Smooth muscle cell (in vitro differentiated cells): ENCODE measurements at regions not wholly inside any gene's neighbourhood (a gene's known extent, or its start where the extent isn't known, plus 50 kb on each side); places are given as distances from the start of the nearest gene placed in this dataset.

Experiments used
- DNase-seq: peaks from one replicate; lab custom pipeline; 2025; ENCODE audit not compliant: unreplicated experiment; lab: John Stamatoyannopoulos, UW
- H2AFZ ChIP-seq: fragments of 200-600 bp; sonication (generic); 2 replicates; pipeline ENCODE4 v1.6.0; 2016; ENCODE audit warnings: antibody characterized with exemption, low read depth, mild to moderate bottlenecking
- H3F3A ChIP-seq: fragments of 200-600 bp; sonication (generic); 2 replicates; pipeline ENCODE4 v1.6.0; 2017; ENCODE audit warnings: antibody characterized with exemption, low read depth
- H3K27ac ChIP-seq: fragments of 200-600 bp; sonication (generic); 2 replicates; pipeline ENCODE4 v1.5.1; 2016; ENCODE audit warnings: low read depth, mild to moderate bottlenecking
- H3K27me3 ChIP-seq: fragments of 200-600 bp; sonication (generic); 2 replicates; pipeline ENCODE4 v1.6.1; 2016; ENCODE audit warnings: low read depth, mild to moderate bottlenecking
- H3K36me3 ChIP-seq: fragments of 200-600 bp; sonication (generic); 2 replicates; pipeline ENCODE4 v1.5.1; 2016; ENCODE audit warnings: low read depth
- H3K4me1 ChIP-seq: fragments of 200-600 bp; sonication (generic); 2 replicates; pipeline ENCODE4 v1.5.1; 2016; ENCODE audit warnings: low read depth
- H3K4me2 ChIP-seq: fragments of 200-600 bp; sonication (generic); 2 replicates; pipeline ENCODE4 v1.6.0; 2016; ENCODE audit warnings: mild to moderate bottlenecking
- H3K4me3 ChIP-seq: fragments of 200-600 bp; sonication (generic); 2 replicates; pipeline ENCODE4 v1.5.1; 2016; ENCODE audit warnings: mild to moderate bottlenecking
- H3K79me2 ChIP-seq: fragments of 200-600 bp; sonication (generic); 2 replicates; pipeline ENCODE4 v1.6.0; 2016; ENCODE audit warnings: low read depth, mild to moderate bottlenecking
- H3K9ac ChIP-seq: fragments of 200-600 bp; sonication (generic); 2 replicates; pipeline ENCODE4 v1.6.0; 2016; ENCODE audit warnings: low read depth
- H3K9me3 ChIP-seq: fragments of 200-600 bp; sonication (generic); replicated peaks from 2 replicates; pipeline ENCODE4 v1.5.1; 2016; ENCODE audit warnings: low read depth
- H4K20me1 ChIP-seq: fragments of 200-600 bp; sonication (generic); 2 replicates; pipeline ENCODE4 v1.6.0; 2016; ENCODE audit warnings: low read depth
- WGBS: methylation state at CpG from one replicate; pipeline ENCODE4 v1.1.7; 2016; ENCODE audit warnings: low lambda C conversion rate; 5-methylcytosine and 5-hydroxymethylcytosine counted together
- TF ChIP-seq, protein P1 (sequence below): fragments of 200-600 bp; sonication (generic); IDR thresholded peaks from 2 replicates; pipeline ENCODE4 v1.5.1; 2017; ENCODE audit warnings: borderline replicate concordance, mild to moderate bottlenecking, antibody characterized with exemption; ENCODE audit not compliant: insufficient read depth, poor library complexity, severe bottlenecking

DNA sequence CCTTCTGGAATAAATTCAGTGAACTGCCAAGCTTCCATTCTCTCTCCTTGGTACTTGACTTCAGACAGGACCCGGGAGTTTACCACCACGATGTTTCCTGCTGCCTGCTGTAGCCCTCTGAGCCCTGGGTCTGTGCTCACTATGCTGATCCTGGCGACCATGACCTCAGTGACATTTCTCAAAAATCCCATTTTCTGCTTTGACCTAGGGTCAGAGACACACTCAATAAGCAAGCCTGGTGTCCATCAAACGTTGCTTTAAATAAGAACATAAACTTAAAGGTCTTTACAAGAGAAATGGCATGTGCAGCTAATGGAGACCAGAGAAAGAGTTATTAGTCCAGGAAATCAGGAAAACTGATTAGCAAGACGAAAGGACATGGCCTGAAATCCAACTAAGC, 509.7 kb upstream of the SULF2 start:
- Histone ChIP-seq H3F3A (peaks cover 19% of the 10 kb centered on the region), H3K27ac (peak overlapping the region; percentile 91), H3K9me3 (no peaks in the 10 kb centered on the region), H2AFZ (no peak overlapping the region), H3K4me1 (peaks cover 26% of the 10 kb centered on the region), H4K20me1 (no peaks in the 10 kb centered on the region), H3K79me2 (no peaks in the 10 kb centered on the region), H3K4me2 (peak overlapping the region; percentile 68), H3K27me3 (no peaks in the 10 kb centered on the region), H3K9ac (peak overlapping the region; percentile 73), H3K36me3 (no peaks in the 10 kb centered on the region), H3K4me3 (no peak overlapping the region)
- no peak for DNase-seq
- TF ChIP-seq, protein P1, sequence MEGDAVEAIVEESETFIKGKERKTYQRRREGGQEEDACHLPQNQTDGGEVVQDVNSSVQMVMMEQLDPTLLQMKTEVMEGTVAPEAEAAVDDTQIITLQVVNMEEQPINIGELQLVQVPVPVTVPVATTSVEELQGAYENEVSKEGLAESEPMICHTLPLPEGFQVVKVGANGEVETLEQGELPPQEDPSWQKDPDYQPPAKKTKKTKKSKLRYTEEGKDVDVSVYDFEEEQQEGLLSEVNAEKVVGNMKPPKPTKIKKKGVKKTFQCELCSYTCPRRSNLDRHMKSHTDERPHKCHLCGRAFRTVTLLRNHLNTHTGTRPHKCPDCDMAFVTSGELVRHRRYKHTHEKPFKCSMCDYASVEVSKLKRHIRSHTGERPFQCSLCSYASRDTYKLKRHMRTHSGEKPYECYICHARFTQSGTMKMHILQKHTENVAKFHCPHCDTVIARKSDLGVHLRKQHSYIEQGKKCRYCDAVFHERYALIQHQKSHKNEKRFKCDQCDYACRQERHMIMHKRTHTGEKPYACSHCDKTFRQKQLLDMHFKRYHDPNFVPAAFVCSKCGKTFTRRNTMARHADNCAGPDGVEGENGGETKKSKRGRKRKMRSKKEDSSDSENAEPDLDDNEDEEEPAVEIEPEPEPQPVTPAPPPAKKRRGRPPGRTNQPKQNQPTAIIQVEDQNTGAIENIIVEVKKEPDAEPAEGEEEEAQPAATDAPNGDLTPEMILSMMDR: no peak
- WGBS: 25% methylated on average over 5 of the region's 5 CpGs

DNA sequence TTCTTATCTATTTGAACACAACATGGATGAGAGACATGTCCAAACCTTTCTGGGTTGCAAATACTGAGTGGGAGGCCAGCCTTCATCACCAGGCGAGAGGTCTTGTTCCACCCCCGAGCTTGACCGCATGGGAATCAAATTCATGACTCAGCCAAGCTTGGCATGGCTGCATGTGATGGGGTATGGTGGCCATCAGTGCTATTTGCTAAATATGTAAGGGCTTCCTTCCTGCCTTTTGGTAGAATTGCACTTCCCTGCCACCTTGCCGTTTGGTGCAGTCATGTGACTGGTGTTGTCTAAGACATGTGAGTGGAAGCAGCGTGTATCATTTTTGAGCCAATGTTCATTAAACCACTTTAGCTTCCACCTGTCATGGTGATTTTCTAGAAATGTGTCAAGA, 508.9 kb upstream of the SULF2 start:
- Histone ChIP-seq H3K79me2 (no peaks in the 10 kb centered on the region), H3K36me3 (no peaks in the 10 kb centered on the region), H3K27me3 (no peaks in the 10 kb centered on the region), H2AFZ (no peak overlapping the region), H4K20me1 (no peaks in the 10 kb centered on the region), H3K27ac (peak overlapping the region; percentile 91), H3K4me2 (peak overlapping the region; percentile 10), H3K9me3 (no peaks in the 10 kb centered on the region), H3K4me1 (peaks cover 26% of the 10 kb centered on the region), H3F3A (peaks cover 19% of the 10 kb centered on the region), H3K9ac (no peak overlapping the region), H3K4me3 (no peak overlapping the region)
- 56% methylated on average over 5 of the region's 5 CpGs for WGBS
- DNase-seq: no peak
- TF ChIP-seq, protein P1: no peak

DNA sequence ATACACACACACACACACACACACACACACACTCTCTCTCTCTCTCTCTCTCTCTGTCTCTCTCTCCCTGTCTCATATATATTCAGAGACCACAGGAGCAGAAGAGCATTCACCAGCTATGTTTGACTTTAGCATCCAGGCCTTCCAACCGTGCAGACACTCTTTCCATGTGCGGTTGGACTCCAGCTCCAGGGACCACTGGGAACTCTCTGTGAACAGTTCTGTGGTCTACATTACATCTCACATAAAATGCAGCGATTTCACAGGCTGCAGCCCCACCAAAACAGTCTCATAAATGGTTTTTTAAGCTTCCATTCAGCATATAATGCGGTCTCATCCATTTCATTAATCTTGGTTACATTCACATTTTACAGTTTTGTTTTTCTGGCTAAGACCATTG, 508.4 kb upstream of the SULF2 start:
- no peaks in the 10 kb centered on the region for H3K79me2 ChIP-seq
- no peaks in the 10 kb centered on the region for H4K20me1 ChIP-seq
- TF ChIP-seq, protein P1: no peak
- H3K4me1 ChIP-seq: peaks cover 26% of the 10 kb centered on the region
- no peak overlapping the region for H3K27ac ChIP-seq
- peaks cover 19% of the 10 kb centered on the region for H3F3A ChIP-seq
- H3K9ac ChIP-seq: no peak overlapping the region
- H3K27me3 ChIP-seq: no peaks in the 10 kb centered on the region
- H3K36me3 ChIP-seq: no peaks in the 10 kb centered on the region
- no peak for DNase-seq
- WGBS: 90% methylated on average over 4 of the region's 4 CpGs
- no peak overlapping the region for H2AFZ ChIP-seq
- no peak overlapping the region for H3K4me2 ChIP-seq
- no peaks in the 10 kb centered on the region for H3K9me3 ChIP-seq
- no peak overlapping the region for H3K4me3 ChIP-seq

DNA sequence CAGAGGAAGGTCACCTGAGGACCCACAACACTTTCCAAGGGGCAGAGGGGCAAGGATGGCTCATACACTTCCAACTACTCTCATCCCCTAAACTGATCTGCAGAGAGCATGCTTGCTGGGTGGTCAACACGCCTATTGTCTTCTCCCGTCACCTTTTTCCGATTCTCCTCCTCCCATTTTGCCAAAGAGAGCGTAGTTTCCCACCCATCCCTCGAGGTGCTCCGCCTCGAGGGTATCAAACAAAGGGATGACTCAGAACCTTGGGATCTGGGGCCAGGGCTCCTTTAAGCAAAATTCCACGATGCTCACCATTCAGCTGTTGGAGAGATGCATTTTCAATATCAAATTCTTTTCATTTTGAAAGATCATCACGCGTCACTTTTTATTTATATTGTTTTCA, 507.5 kb upstream of the SULF2 start:
- H2AFZ ChIP-seq: no peak overlapping the region
- H4K20me1 ChIP-seq: no peaks in the 10 kb centered on the region

More for the DNA sequence above, 507.5 kb upstream of the SULF2 start:
- no peaks in the 10 kb centered on the region for H3K9me3 ChIP-seq
- H3K4me3 ChIP-seq: no peak overlapping the region
- DNase-seq: no peak
- no peak overlapping the region for H3K9ac ChIP-seq
- peaks cover 26% of the 10 kb centered on the region for H3K4me1 ChIP-seq
- no peak overlapping the region for H3K4me2 ChIP-seq
- 35% methylated on average over 10 of the region's 10 CpGs for WGBS
- no peaks in the 10 kb centered on the region for H3K27me3 ChIP-seq
- H3K27ac ChIP-seq: no peak overlapping the region
- H3K79me2 ChIP-seq: no peaks in the 10 kb centered on the region
- H3F3A ChIP-seq: peaks cover 19% of the 10 kb centered on the region
- TF ChIP-seq, protein P1: no peak
- H3K36me3 ChIP-seq: no peaks in the 10 kb centered on the region
